Right atrium auricular region (tissue), 2 donors: ENCODE measurements at regions not wholly inside any gene's neighbourhood (a gene's known extent, or its start where the extent isn't known, plus 50 kb on each side); places are given as distances from the start of the nearest gene placed in this dataset.

Experiments
- DNase-seq: peaks from one replicate; pipeline ENCODE4 v3.0.0-alpha.2; 2019; ENCODE audit warnings: low spot score
- H3K27ac ChIP-seq, 2 donors: fragments of 200-600 bp; sonication (generic); 1 replicate in 1 of 2; 2 replicates in 1 of 2; pipeline ENCODE4 v1.5.1; 2016 to 2019
- H3K27me3 ChIP-seq, 2 donors: fragments of 200-600 bp; sonication (generic); one replicate each; pipeline versions ENCODE4 v1.5.1 to v1.6.0; 2017 to 2019
- H3K36me3 ChIP-seq: fragments of 200-600 bp; sonication (generic); one replicate; pipeline ENCODE4 v1.5.1; 2016
- H3K4me1 ChIP-seq, 2 donors: fragments of 200-600 bp; sonication (generic); one replicate each; pipeline versions ENCODE4 v1.5.1 to v1.6.0; 2017 to 2019
- H3K4me3 ChIP-seq, 2 donors: fragments of 200-600 bp; sonication (generic); 1 replicate in 1 of 2; 2 replicates in 1 of 2; pipeline ENCODE4 v1.5.1; 2017 to 2019; ENCODE audit warnings: mild to moderate bottlenecking in 1 of 2, moderate library complexity in 1 of 2
- H3K9me3 ChIP-seq, 2 donors: fragments of 200-600 bp; sonication (generic); one replicate each; pipeline ENCODE4 v1.5.1; 2019
- TF ChIP-seq, protein P1 (sequence below), 2 donors: fragments of 200-600 bp; sonication (generic); IDR thresholded peaks; one replicate each; pipeline ENCODE4 v1.5.1; 2019; ENCODE audit warnings: antibody characterized with exemption in 2 of 2

GRCh38 chr2:40004336-40004735 lies 225.3 kb upstream of the THUMPD2 start:
- H3K9me3 ChIP-seq = no peaks in the 10 kb centered on the region
- no peaks in the 10 kb centered on the region for H3K27me3 ChIP-seq
- DNase-seq = no peak
- TF ChIP-seq, protein P1, sequence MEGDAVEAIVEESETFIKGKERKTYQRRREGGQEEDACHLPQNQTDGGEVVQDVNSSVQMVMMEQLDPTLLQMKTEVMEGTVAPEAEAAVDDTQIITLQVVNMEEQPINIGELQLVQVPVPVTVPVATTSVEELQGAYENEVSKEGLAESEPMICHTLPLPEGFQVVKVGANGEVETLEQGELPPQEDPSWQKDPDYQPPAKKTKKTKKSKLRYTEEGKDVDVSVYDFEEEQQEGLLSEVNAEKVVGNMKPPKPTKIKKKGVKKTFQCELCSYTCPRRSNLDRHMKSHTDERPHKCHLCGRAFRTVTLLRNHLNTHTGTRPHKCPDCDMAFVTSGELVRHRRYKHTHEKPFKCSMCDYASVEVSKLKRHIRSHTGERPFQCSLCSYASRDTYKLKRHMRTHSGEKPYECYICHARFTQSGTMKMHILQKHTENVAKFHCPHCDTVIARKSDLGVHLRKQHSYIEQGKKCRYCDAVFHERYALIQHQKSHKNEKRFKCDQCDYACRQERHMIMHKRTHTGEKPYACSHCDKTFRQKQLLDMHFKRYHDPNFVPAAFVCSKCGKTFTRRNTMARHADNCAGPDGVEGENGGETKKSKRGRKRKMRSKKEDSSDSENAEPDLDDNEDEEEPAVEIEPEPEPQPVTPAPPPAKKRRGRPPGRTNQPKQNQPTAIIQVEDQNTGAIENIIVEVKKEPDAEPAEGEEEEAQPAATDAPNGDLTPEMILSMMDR (IDR thresholded peaks at IDR 0.05) = no peak
- H3K27ac ChIP-seq = no peak overlapping the region
- H3K36me3 ChIP-seq = no peaks in the 10 kb centered on the region
- no peaks in the 10 kb centered on the region for H3K4me1 ChIP-seq
- no peak overlapping the region for H3K4me3 ChIP-seq

DNA sequence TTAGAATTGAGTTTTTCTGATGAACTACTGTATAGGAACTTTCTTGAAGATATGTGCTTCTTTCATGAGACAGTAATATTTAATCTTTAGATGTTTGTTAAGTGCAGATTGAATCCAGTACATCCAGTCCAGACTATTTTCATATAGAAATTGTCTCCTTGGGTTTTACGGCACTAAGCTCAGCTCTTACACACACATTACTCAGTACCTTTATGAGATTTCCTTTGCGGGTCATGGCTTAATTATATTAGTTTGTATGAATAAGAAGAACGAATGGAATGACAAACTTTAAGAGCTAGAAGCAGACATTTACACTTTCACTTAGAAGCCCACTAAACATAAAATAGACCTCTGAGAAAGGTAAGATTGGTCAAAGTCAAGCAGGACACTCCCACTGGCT lies 223.3 kb upstream of the THUMPD2 start:
- TF ChIP-seq, protein P1 (IDR thresholded peaks at IDR 0.05) = no peak
- no peaks in the 10 kb centered on the region for H3K9me3 ChIP-seq
- no peaks in the 10 kb centered on the region for H3K27me3 ChIP-seq
- H3K36me3 ChIP-seq = no peaks in the 10 kb centered on the region
- no peak for DNase-seq
- H3K27ac ChIP-seq = no peak overlapping the region
- no peak overlapping the region for H3K4me3 ChIP-seq
- H3K4me1 ChIP-seq = no peaks in the 10 kb centered on the region

- H3K4me3 ChIP-seq = no peak overlapping the region
- no peaks in the 10 kb centered on the region for H3K36me3 ChIP-seq
- H3K27ac ChIP-seq = no peak overlapping the region
- TF ChIP-seq, protein P1 (IDR thresholded peaks at IDR 0.05) = no peak
- H3K27me3 ChIP-seq = no peaks in the 10 kb centered on the region
- H3K4me1 ChIP-seq = no peaks in the 10 kb centered on the region
- H3K9me3 ChIP-seq = no peaks in the 10 kb centered on the region
- DNase-seq = no peak
Observed at GRCh38 chr2:39999864-40000263, 220.8 kb upstream of the THUMPD2 start.

- TF ChIP-seq, protein P1 (IDR thresholded peaks at IDR 0.05) = no peak
- Histone ChIP-seq H3K36me3 (no peaks in the 10 kb centered on the region), H3K4me3 (no peak overlapping the region), H3K27ac (no peak overlapping the region), H3K27me3 (no peaks in the 10 kb centered on the region), H3K4me1 (no peaks in the 10 kb centered on the region), H3K9me3 (no peaks in the 10 kb centered on the region)
- DNase-seq = no peak
Observed at GRCh38 chr2:39998617-39999016, 219.6 kb upstream of the THUMPD2 start.

DNA sequence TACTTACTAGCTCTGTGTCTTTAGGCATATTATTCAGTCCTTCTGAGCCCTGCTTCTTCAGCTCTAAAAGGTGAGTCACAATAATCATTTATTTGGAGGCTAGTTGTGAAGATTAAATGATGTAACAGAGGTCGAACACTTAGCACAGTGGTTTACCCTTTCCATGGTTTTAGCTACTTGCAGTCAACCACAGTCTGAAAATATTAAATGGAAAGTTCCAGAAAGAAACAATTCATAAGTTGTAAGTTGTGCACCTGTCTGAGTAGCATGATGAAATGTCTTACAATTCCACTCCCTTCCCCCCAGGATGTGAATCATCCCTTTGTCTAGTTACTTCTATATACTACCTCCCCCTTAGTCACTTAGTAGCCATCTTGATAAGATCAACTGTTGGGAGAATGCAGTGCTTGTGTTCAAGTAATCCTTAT lies 217.6 kb upstream of the THUMPD2 start:
- no peak for DNase-seq
- Histone ChIP-seq H3K4me1 (no peaks in the 10 kb centered on the region), H3K4me3 (no peak overlapping the region), H3K36me3 (no peaks in the 10 kb centered on the region), H3K9me3 (no peaks in the 10 kb centered on the region), H3K27me3 (no peaks in the 10 kb centered on the region), H3K27ac (no peak overlapping the region)
- TF ChIP-seq, protein P1 (IDR thresholded peaks at IDR 0.05) = no peak

DNA sequence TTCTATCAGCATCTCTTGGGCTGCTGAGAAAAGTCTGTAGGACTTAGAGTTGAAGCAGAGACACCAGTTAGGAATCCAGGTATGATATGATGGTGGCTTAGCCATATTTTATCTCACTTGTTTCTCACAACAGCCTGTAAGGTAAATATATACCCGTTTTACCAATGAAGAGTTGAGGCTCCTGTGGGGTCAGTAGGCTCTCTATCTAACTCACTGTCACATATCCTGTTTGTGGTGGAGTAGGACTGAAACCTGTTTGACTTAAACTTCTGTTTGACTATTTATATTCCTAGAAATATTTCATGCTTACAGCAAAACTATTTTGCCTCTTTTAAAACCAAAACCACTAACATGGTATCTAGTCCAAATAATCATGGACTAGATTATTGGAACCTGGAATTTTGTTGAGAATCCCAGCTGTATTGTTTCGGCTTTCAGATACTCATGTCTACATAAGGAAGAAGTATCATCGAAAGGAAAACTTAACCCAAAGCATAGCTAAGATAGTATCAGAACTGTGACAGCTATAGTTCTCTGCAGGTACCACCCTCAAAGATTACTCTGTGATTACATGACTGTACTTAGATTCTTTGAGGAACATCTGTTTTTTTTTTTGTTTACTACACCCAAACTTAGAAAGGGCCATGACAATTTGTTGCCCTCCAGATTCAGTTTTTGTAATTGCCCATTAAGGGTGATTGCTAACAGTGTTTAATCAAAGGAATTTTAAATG lies 216.1 kb upstream of the THUMPD2 start:
- Histone ChIP-seq H3K4me3 (no peak overlapping the region), H3K4me1 (no peaks in the 10 kb centered on the region), H3K36me3 (no peaks in the 10 kb centered on the region), H3K9me3 (no peaks in the 10 kb centered on the region), H3K27me3 (no peaks in the 10 kb centered on the region), H3K27ac (no peak overlapping the region)
- TF ChIP-seq, protein P1 (IDR thresholded peaks at IDR 0.05) = no peak
- DNase-seq = no peak
